Omental fat pad (tissue), 3 donors: ENCODE measurements at regions not wholly inside any gene's neighbourhood (a gene's known extent, or its start where the extent isn't known, plus 50 kb on each side); places are given as distances from the start of the nearest gene placed in this dataset.

Source experiments
- ATAC-seq: fragments of 150-250 bp; one replicate; pipeline ENCODE4 v1.9.1; 2016; ENCODE audit warnings: mild to moderate bottlenecking, moderate library complexity; ENCODE audit not compliant: low FRiP score
- DNase-seq: peaks from one replicate; pipeline ENCODE4 v3.0.0-alpha.2; 2019; ENCODE audit warnings: low spot score
- TF ChIP-seq, protein P1 (sequence below), 3 donors: fragments of 450-650 bp; IDR thresholded peaks; one replicate each; pipeline ENCODE4 v1.5.1; 2016 to 2017; ENCODE audit warnings: antibody characterized with exemption in 3 of 3, mild to moderate bottlenecking in 3 of 3, moderate library complexity in 2 of 3

DNA sequence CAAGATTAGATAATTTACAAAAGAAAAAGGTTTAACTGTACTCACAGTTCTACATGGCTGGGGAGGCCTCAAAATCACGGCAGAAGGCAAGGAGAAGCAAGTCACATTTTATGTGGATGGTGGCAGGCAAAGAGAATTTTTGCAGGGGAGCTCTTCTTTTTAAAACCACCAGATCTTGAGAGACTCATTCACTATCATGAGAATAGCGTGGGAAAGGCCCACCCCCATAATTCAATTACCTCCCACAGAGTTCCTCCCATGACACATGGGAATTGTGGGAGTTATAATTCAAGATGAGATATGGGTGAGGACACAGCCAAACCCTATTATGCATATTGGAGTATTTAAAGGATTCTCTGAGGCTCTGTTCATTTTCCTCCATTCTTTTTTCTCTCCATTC is 138.7 kb upstream of the CADM2 start:
- ATAC-seq (no peak), DNase-seq (no peak)
- TF ChIP-seq, protein P1, sequence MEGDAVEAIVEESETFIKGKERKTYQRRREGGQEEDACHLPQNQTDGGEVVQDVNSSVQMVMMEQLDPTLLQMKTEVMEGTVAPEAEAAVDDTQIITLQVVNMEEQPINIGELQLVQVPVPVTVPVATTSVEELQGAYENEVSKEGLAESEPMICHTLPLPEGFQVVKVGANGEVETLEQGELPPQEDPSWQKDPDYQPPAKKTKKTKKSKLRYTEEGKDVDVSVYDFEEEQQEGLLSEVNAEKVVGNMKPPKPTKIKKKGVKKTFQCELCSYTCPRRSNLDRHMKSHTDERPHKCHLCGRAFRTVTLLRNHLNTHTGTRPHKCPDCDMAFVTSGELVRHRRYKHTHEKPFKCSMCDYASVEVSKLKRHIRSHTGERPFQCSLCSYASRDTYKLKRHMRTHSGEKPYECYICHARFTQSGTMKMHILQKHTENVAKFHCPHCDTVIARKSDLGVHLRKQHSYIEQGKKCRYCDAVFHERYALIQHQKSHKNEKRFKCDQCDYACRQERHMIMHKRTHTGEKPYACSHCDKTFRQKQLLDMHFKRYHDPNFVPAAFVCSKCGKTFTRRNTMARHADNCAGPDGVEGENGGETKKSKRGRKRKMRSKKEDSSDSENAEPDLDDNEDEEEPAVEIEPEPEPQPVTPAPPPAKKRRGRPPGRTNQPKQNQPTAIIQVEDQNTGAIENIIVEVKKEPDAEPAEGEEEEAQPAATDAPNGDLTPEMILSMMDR (IDR thresholded peaks at IDR 0.05), result no peak

- ATAC-seq (no peak), DNase-seq (no peak)
- TF ChIP-seq, protein P1 (IDR thresholded peaks at IDR 0.05), result no peak
These were observed 137.9 kb upstream of the CADM2 start for GRCh38 chr3:84820906-84821305.

DNA sequence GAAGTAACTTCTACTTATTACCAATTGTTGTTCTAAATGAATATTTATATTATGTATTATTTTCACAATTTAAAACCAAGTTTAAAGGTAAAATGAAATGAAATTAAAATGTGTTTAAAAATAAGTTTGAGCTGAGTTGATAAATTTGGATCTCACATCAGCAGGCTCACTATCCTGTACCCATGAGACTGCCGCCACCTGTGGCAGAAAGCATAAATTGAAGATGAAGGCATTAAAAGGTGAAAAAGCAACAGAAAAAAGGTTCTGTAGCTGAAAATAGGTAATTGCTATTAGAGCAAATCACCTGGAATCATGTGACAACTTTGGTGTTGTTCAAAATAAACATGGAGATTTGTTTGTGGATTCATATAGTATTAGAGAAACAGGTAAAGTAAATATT is 133.0 kb upstream of the CADM2 start:
- ATAC-seq (no peak), DNase-seq (no peak)
- TF ChIP-seq, protein P1 (IDR thresholded peaks at IDR 0.05), result no peak

DNA sequence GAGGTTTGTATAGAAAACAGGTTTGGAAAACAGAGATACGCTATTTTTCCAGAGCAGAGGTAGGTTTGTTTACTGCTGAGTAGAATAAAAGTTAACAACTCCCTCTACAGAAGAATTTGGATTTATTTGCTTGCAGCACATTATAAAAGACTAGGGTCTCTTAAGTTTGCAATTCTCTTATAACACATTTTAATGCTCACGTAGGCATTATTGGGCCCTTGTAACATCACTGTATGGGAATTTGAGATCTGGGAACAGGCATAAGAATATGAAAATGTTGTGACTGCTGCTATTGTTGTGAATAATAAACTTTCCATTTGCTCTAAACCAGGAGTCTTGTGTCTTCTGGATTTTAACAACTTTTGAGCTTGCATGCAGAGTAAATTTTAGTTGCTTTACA is 128.3 kb upstream of the CADM2 start:
- no peak for DNase-seq
- TF ChIP-seq, protein P1 (IDR thresholded peaks at IDR 0.05), result no peak
- ATAC-seq, result no peak

DNA sequence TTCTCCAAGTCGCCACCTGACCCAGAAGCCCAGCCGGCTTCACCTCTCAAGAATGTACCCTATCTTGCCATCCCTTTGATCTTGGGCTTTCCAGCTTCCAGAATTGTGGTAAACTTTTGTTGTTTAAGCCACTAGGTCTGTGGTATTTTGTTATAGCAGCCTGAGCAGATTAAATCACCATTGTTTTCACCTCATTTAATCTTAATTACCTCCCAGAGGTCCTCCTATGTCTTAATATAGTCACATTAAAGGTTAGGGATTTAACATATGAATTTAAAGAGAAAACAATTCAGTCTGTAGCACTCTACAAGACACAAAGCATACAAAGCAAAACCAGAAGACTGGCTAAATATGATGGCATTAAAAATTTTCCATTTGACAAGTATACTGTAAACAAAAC is 123.4 kb upstream of the CADM2 start:
- DNase-seq, result no peak
- TF ChIP-seq, protein P1 (IDR thresholded peaks at IDR 0.05), result no peak
- ATAC-seq, result no peak

- no peak for DNase-seq
- TF ChIP-seq, protein P1 (IDR thresholded peaks at IDR 0.05), result no peak
- ATAC-seq, result no peak
These were observed 121.8 kb upstream of the CADM2 start for GRCh38 chr3:84836961-84837360.

- DNase-seq, result no peak
- TF ChIP-seq, protein P1 (IDR thresholded peaks at IDR 0.05), result no peak
- no peak for ATAC-seq
These were observed 81.7 kb upstream of the CADM2 start for GRCh38 chr3:84877092-84877491.
